Hepatocyte (in vitro differentiated cells): ENCODE measurements at regions not wholly inside any gene's neighbourhood (a gene's known extent, or its start where the extent isn't known, plus 50 kb on each side); places are given as distances from the start of the nearest gene placed in this dataset.

ENCODE experiments used
- DNase-seq: peaks from one replicate; pipeline ENCODE4 v3.0.0-alpha.2; 2016; ENCODE audit warnings: low spot score
- H2AFZ ChIP-seq: fragments of 200-600 bp; sonication (generic); 2 replicates; pipeline ENCODE4 v1.6.0; 2016; ENCODE audit warnings: antibody characterized with exemption, mild to moderate bottlenecking
- H3K27ac ChIP-seq: fragments of 200-600 bp; sonication (generic); 2 replicates; pipeline ENCODE4 v1.5.1; 2016; ENCODE audit warnings: mild to moderate bottlenecking
- H3K27me3 ChIP-seq: fragments of 200-600 bp; sonication (generic); 2 replicates; pipeline ENCODE4 v1.6.1; 2016
- H3K36me3 ChIP-seq: fragments of 200-600 bp; sonication (generic); replicated peaks from 2 replicates; pipeline ENCODE4 v1.5.1; 2016; ENCODE audit warnings: low read depth; ENCODE audit not compliant: insufficient read depth
- H3K4me1 ChIP-seq: fragments of 200-600 bp; sonication (generic); 2 replicates; pipeline ENCODE4 v1.5.1; 2016; ENCODE audit warnings: mild to moderate bottlenecking, moderate library complexity; ENCODE audit not compliant: insufficient read depth
- H3K4me2 ChIP-seq: fragments of 200-600 bp; sonication (generic); 2 replicates; pipeline ENCODE4 v1.6.0; 2016
- H3K4me3 ChIP-seq: fragments of 200-600 bp; sonication (generic); 2 replicates; pipeline ENCODE4 v1.5.1; 2016; ENCODE audit warnings: mild to moderate bottlenecking
- H3K79me2 ChIP-seq: fragments of 200-600 bp; sonication (generic); 2 replicates; pipeline ENCODE4 v1.6.0; 2017; ENCODE audit warnings: mild to moderate bottlenecking
- H3K9me2 ChIP-seq: fragments of 200-600 bp; sonication (generic); replicated peaks from 2 replicates; pipeline ENCODE4 v1.6.0; 2017; ENCODE audit warnings: mild to moderate bottlenecking; ENCODE audit not compliant: insufficient read depth
- H3K9me3 ChIP-seq: fragments of 200-600 bp; sonication (generic); 2 replicates; pipeline ENCODE4 v1.5.1; 2016; ENCODE audit warnings: low read depth, mild to moderate bottlenecking
- H4K20me1 ChIP-seq: fragments of 200-600 bp; sonication (generic); 2 replicates; pipeline ENCODE4 v1.6.0; 2016; ENCODE audit warnings: mild to moderate bottlenecking; ENCODE audit not compliant: insufficient read depth, poor library complexity, severe bottlenecking
- CTCF ChIP-seq: fragments of 200-600 bp; sonication (generic); IDR thresholded peaks from 2 replicates; pipeline ENCODE4 v1.5.1; 2016; ENCODE audit warnings: antibody characterized with exemption, mild to moderate bottlenecking; ENCODE audit not compliant: poor library complexity
- EZH2 ChIP-seq: fragments of 200-600 bp; sonication (generic); IDR thresholded peaks from 2 replicates; pipeline ENCODE4 v1.6.1; 2016; ENCODE audit warnings: antibody characterized with exemption, mild to moderate bottlenecking, borderline replicate concordance
- EZH2phosphoT487 ChIP-seq: fragments of 200-600 bp; sonication (generic); IDR thresholded peaks from one replicate; pipeline ENCODE4 v1.6.1; 2018; ENCODE audit warnings: antibody characterized with exemption, mild to moderate bottlenecking, low read depth, moderate library complexity; ENCODE audit not compliant: unreplicated experiment, severe bottlenecking
- WGBS: methylation state at CpG from one replicate; pipeline ENCODE4 v1.1.6; 2016; ENCODE audit warnings: low lambda C conversion rate; ENCODE audit errors: missing lambda C conversion rate; 5-methylcytosine and 5-hydroxymethylcytosine counted together

GRCh38 chr3:157872902-157873301 lies 233.3 kb downstream of the SHOX2 start:
- no peaks in the 10 kb centered on the region for H4K20me1 ChIP-seq
- no peaks in the 10 kb centered on the region for H3K9me3 ChIP-seq
- no peaks in the 10 kb centered on the region for H3K27me3 ChIP-seq
- no peak overlapping the region for H2AFZ ChIP-seq
- no peaks in the 10 kb centered on the region for H3K36me3 ChIP-seq
- 64% methylated on average over 1 of the region's 1 CpG for WGBS
- peak; percentile 6 for DNase-seq
- no peak overlapping the region for H3K4me2 ChIP-seq
- H3K4me1 ChIP-seq, result no peaks in the 10 kb centered on the region
- H3K4me3 ChIP-seq, result no peak overlapping the region
- no peak overlapping the region for H3K27ac ChIP-seq
- no peaks in the 10 kb centered on the region for H3K9me2 ChIP-seq
- H3K79me2 ChIP-seq, result no peaks in the 10 kb centered on the region
- no peak for TF ChIP-seq EZH2
- TF ChIP-seq CTCF, result no peak
- TF ChIP-seq EZH2phosphoT487, result no peak

GRCh38 chr3:157871838-157872460 lies 234.3 kb downstream of the SHOX2 start:
- Histone ChIP-seq H3K4me2 (no peak overlapping the region), H2AFZ (no peak overlapping the region), H3K27me3 (no peaks in the 10 kb centered on the region), H3K4me1 (no peaks in the 10 kb centered on the region), H3K79me2 (no peaks in the 10 kb centered on the region), H3K9me3 (no peaks in the 10 kb centered on the region), H3K36me3 (no peaks in the 10 kb centered on the region), H3K27ac (no peak overlapping the region), H3K9me2 (no peaks in the 10 kb centered on the region), H3K4me3 (no peak overlapping the region), H4K20me1 (no peaks in the 10 kb centered on the region)
- 77% methylated on average over 3 of the region's 3 CpGs for WGBS
- TF ChIP-seq CTCF (no peak), EZH2 (no peak), EZH2phosphoT487 (no peak)
- no peak for DNase-seq

GRCh38 chr3:157871248-157871647 lies 235.0 kb downstream of the SHOX2 start:
- WGBS, result 90% methylated on average over 7 of the region's 7 CpGs
- Histone ChIP-seq H2AFZ (no peak overlapping the region), H4K20me1 (no peaks in the 10 kb centered on the region), H3K27me3 (no peaks in the 10 kb centered on the region), H3K9me3 (no peaks in the 10 kb centered on the region), H3K27ac (no peak overlapping the region), H3K4me2 (no peak overlapping the region), H3K79me2 (no peaks in the 10 kb centered on the region), H3K9me2 (no peaks in the 10 kb centered on the region), H3K36me3 (no peaks in the 10 kb centered on the region), H3K4me3 (no peak overlapping the region), H3K4me1 (no peaks in the 10 kb centered on the region)
- no peak for TF ChIP-seq CTCF
- TF ChIP-seq EZH2phosphoT487, result no peak
- TF ChIP-seq EZH2, result no peak
- DNase-seq, result no peak

- DNase-seq, result no peak
- H2AFZ ChIP-seq, result no peak overlapping the region
- H3K36me3 ChIP-seq, result no peaks in the 10 kb centered on the region
- no peaks in the 10 kb centered on the region for H3K27me3 ChIP-seq
- no peak overlapping the region for H3K27ac ChIP-seq
- H3K9me2 ChIP-seq, result no peaks in the 10 kb centered on the region
- no peak overlapping the region for H3K4me3 ChIP-seq
- no peaks in the 10 kb centered on the region for H4K20me1 ChIP-seq
- no peaks in the 10 kb centered on the region for H3K9me3 ChIP-seq
- H3K79me2 ChIP-seq, result no peaks in the 10 kb centered on the region
- H3K4me2 ChIP-seq, result no peak overlapping the region
- TF ChIP-seq CTCF, result no peak
- no peaks in the 10 kb centered on the region for H3K4me1 ChIP-seq
- WGBS, result 64% methylated on average over 2 of the region's 2 CpGs
Observed at GRCh38 chr3:157868946-157869345, 237.3 kb downstream of the SHOX2 start.
